Skeletal muscle cell (primary cell): ENCODE measurements at regions not wholly inside any gene's neighbourhood (a gene's known extent, or its start where the extent isn't known, plus 50 kb on each side); places are given as distances from the start of the nearest gene placed in this dataset.
A peak's percentile ranks its signal among the peaks of the same experiment; 100 is the strongest.
"Not testable (repeated sequence)": the region's sequence is repeated elsewhere in the genome, so short reads cannot be mapped to it uniquely, and the experiment has no call there.

Source experiments
- DNase-seq: peaks from one replicate; pipeline ENCODE4 v3.0.0-alpha.2; 2010; ENCODE audit warnings: low read depth
- H3K4me3 ChIP-seq: 2 replicates; pipeline ENCODE4 v1.5.1; 2011; ENCODE audit warnings: low read depth, mild to moderate bottlenecking, control low read depth, low read length, moderate library complexity

- not testable (repeated sequence) for DNase-seq, H3K4me3 ChIP-seq
Measured at GRCh38 chr2:201946746-201947145, 86.9 kb upstream of the FZD7 start.

GRCh38 chr2:201947287-201947686, 86.4 kb upstream of the FZD7 start:
- no peak overlapping the region for H3K4me3 ChIP-seq
- DNase-seq = no peak

- H3K4me3 ChIP-seq = no peak overlapping the region
- DNase-seq = no peak
Measured at GRCh38 chr2:201949181-201949926, 84.3 kb upstream of the FZD7 start.

- no peak for DNase-seq
- H3K4me3 ChIP-seq = no peak overlapping the region
Measured at GRCh38 chr2:201949927-201950246, 83.8 kb upstream of the FZD7 start.

GRCh38 chr2:201950606-201951005, 83.0 kb upstream of the FZD7 start:
- DNase-seq = no peak

GRCh38 chr2:201952187-201952586, 81.5 kb upstream of the FZD7 start:
- H3K4me3 ChIP-seq = no peak overlapping the region
- DNase-seq = no peak

More at GRCh38 chr2:201950606-201951005, 83.0 kb upstream of the FZD7 start:
- no peak overlapping the region for H3K4me3 ChIP-seq

GRCh38 chr2:201953396-201953795, 80.3 kb upstream of the FZD7 start:
- H3K4me3 ChIP-seq = no peak overlapping the region
- no peak for DNase-seq

- no peak for DNase-seq
- H3K4me3 ChIP-seq = no peak overlapping the region
Measured at GRCh38 chr2:201953880-201954279, 79.8 kb upstream of the FZD7 start.

- no peak for DNase-seq
- H3K4me3 ChIP-seq = no peak overlapping the region
Measured at GRCh38 chr2:201955231-201955630, 78.4 kb upstream of the FZD7 start.

- H3K4me3 ChIP-seq = no peak overlapping the region
- peak; percentile 28 for DNase-seq
Measured at GRCh38 chr2:201955702-201956141, 77.9 kb upstream of the FZD7 start.

- H3K4me3 ChIP-seq = no peak overlapping the region
- no peak for DNase-seq
Measured at GRCh38 chr2:201956361-201956760, 77.3 kb upstream of the FZD7 start.

- DNase-seq = no peak
- no peak overlapping the region for H3K4me3 ChIP-seq
Measured at GRCh38 chr2:201957091-201957490, 76.6 kb upstream of the FZD7 start.

GRCh38 chr2:201959198-201959597, 74.5 kb upstream of the FZD7 start:
- no peak overlapping the region for H3K4me3 ChIP-seq
- DNase-seq = no peak

- DNase-seq = no peak
Measured at GRCh38 chr2:201959626-201960025, 74.0 kb upstream of the FZD7 start.

GRCh38 chr2:201960305-201960704, 73.3 kb upstream of the FZD7 start:
- no peak overlapping the region for H3K4me3 ChIP-seq
- DNase-seq = no peak

More at GRCh38 chr2:201959626-201960025, 74.0 kb upstream of the FZD7 start:
- no peak overlapping the region for H3K4me3 ChIP-seq

GRCh38 chr2:201961401-201961800, 72.3 kb upstream of the FZD7 start:
- no peak overlapping the region for H3K4me3 ChIP-seq
- DNase-seq = no peak

- H3K4me3 ChIP-seq = no peak overlapping the region
- DNase-seq = no peak
Measured at GRCh38 chr2:201962774-201963562, 70.7 kb upstream of the FZD7 start.

GRCh38 chr2:201964011-201964410, 69.6 kb upstream of the FZD7 start:
- H3K4me3 ChIP-seq = no peak overlapping the region
- no peak for DNase-seq

GRCh38 chr2:201964631-201965206, 68.9 kb upstream of the FZD7 start:
- no peak for DNase-seq
- no peak overlapping the region for H3K4me3 ChIP-seq

- no peak overlapping the region for H3K4me3 ChIP-seq
- DNase-seq = no peak
Measured at GRCh38 chr2:201965550-201965949, 68.1 kb upstream of the FZD7 start.
